ENCODE measurements at regions not wholly inside any gene's neighbourhood (a gene's known extent, or its start where the extent isn't known, plus 50 kb on each side); places are given as distances from the start of the nearest gene placed in this dataset.

- Mint-ChIP-seq H3K4me3 (ENCODE audit: unreplicated experiment) (no peak overlapping the region), H3K4me1 (ENCODE audit: low read depth, unreplicated experiment) (no peaks in the 10 kb centered on the region), H3K9me3 (ENCODE audit: unreplicated experiment) (no peaks in the 10 kb centered on the region)
Observed at GRCh38 chr3:2036076-2036475, 62.6 kb upstream of the CNTN4 start.

GRCh38 chr3:2041931-2042330 lies 56.7 kb upstream of the CNTN4 start:
- Mint-ChIP-seq H3K4me1 (ENCODE audit: low read depth, unreplicated experiment) (no peaks in the 10 kb centered on the region), H3K27ac (ENCODE audit: unreplicated experiment) (no peak overlapping the region), H3K27me3 (ENCODE audit: unreplicated experiment) (no peaks in the 10 kb centered on the region), H3K4me3 (ENCODE audit: unreplicated experiment) (no peak overlapping the region), H3K36me3 (ENCODE audit: unreplicated experiment) (no peaks in the 10 kb centered on the region), H3K9me3 (ENCODE audit: unreplicated experiment) (no peaks in the 10 kb centered on the region)
- no peak for DNase-seq
- no peak for TF ChIP-seq CTCF (IDR thresholded peaks at IDR 0.05; ENCODE audit: partially characterized antibody, unreplicated experiment)

More at GRCh38 chr3:2036076-2036475, 62.6 kb upstream of the CNTN4 start:
- DNase-seq: no peak
- no peaks in the 10 kb centered on the region for H3K27me3 Mint-ChIP-seq (ENCODE audit: unreplicated experiment)
- no peak overlapping the region for H3K27ac Mint-ChIP-seq (ENCODE audit: unreplicated experiment)
- no peak for TF ChIP-seq CTCF (IDR thresholded peaks at IDR 0.05; ENCODE audit: partially characterized antibody, unreplicated experiment)
- H3K36me3 Mint-ChIP-seq (ENCODE audit: unreplicated experiment): no peaks in the 10 kb centered on the region

Data from glutamatergic neuron (in vitro differentiated cells).